IPS-NIHi11 (cell line): ENCODE measurements at regions not wholly inside any gene's neighbourhood (a gene's known extent, or its start where the extent isn't known, plus 50 kb on each side); places are given as distances from the start of the nearest gene placed in this dataset.

ENCODE experiments used
- DNase-seq: peaks from one replicate; pipeline ENCODE4 v3.0.0; 2012; ENCODE audit warnings: mixed read lengths, low spot score

DNA sequence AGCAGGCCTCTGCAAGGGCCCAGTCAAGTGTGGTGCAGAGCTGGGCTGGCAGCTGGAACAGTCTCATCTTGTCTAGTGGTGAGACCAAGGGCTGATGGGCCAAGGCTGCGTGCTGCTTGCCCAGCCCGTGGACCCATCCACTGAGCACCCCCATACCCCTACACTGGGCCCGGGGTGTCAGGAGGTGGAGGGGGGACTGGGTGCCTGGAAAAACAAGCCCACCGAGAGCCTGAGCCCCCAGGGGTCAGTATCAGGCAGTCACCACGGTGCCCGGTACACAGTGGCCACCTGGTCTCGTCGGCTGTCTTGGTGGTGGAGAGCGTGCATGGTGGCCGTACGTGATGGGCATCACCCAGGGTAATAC lies 238.3 kb downstream of the SEC14L1 start:
- no peak for DNase-seq

DNA sequence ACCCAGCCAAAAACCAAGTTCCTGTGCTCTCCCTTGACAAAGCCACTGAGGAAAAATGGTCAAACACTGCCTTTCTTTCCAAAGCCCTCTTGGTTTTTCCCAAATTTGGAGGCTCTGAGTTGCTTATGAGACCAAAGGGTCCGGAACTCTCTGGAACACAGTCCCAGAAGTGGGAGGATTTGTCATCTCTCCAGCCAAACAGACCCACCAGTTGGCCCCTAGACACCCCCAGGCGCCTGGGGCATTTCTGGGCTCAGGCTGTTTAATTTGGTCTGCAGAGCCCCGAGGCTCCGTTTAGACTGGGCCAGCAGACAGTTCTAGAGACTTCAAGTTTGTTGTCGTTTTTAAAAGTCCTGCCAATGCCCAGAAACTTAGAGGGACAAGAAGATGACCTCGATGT lies 239.1 kb downstream of the SEC14L1 start:
- DNase-seq, result no peak

DNA sequence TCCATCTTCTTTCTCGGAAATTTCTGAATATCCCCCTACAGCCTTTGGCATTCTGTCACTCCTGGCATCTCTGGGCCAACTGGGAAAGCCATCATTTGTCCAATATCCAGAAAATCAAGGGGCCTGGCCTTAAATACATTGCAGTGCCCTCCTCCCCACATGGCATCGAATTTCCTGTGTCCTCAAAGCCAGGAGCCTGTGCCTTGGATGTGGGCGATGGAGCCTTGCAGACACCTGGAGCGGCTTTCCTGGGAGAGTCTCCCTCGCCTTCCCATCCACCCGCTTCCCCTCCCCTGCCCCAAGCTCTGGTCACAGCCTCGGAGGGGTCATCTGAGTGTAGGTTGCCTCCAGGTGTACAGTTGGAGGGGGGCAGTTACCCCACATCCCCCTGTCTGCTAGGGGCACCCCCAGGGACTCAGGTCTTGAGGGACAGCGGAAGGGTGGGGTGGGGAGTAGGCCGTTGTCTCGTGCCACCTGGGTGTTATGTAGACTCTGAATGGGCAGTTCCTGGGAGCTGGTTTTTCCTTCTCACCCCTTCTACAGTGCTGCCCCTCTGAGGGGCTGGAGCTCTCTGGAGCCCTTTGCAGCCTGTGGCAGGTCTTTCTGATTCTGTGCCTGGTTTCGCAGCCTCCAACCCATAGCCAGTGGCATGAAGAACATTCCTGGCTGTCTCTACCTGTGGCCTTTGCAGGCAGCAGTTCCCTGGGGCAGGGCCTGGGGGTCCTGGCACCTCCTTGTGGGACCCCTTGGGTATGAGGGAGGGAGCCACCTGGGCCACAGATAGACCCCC lies 239.8 kb downstream of the SEC14L1 start:
- DNase-seq, result no peak

DNA sequence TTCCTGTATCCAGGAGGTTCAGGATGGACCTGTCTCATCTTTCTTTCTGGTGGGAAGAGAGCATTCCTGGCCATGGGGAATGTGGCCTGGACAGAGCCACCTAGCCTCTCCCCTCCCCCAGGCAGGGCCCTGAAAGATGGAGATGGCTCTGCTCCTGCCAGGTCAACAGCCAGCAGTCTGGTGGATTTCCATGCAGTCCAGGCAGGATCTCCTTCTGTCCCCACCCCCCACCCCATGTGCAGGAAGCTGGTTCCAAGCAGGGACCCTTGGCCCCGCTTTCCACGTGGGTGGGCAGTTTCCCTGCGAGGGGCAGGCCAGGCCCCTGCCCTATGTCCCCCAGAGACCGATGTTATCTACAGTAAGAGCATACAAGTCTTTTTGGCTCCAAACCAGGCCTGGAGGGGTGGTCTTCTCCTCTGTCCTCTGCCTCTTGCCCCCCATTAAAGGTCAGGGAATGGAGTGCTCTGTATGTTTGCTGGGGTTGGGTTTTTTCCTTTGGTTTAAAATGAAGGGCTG lies 240.5 kb downstream of the SEC14L1 start:
- no peak for DNase-seq

DNA sequence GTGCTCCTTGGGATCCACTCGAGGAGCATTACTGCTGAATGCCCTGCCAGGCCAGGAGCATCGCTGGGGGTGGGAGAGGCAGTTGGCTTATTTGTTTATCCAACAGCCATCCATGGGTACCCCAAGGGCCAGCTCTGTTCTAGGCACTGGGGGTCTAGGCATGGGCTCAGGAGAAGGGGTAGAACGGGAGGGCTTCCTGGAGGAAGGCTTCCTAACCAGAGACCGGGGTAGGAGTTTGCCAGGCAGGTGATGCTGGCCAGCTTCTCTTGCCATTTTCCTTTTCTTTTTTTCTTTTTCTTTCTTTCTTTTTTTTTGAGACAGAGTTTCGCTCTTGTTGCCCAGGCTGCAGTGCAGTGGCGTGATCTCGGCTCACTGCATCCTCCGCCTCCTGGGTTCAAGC lies 241.0 kb downstream of the SEC14L1 start:
- DNase-seq, result no peak

DNA sequence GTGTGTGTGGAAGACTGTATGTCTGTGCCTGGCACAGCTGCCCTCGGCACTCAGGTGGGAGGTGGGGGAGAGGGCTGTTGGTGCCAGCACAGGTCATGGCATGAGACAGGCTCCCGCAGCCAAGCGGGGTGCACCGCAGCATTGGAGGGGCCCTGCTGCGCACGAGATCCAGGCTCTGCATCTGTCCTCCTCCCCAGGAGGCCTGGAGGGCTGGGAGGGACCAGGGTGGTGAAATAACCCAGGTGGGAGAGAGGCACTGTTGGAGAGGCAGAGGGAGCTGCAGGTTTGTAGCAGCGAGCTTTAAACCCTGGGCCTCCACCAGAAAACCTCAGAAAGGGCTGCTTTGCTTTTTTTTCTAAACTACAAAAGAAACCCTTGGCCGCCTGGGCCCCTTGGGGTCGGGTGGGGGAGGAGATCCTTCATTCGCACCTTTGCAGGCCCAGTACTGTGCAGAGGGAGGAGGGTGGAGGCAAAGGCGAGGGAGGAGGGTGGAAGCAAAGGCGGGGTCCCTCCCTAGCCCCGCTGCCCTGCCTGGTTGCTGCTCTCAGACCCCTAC lies 241.7 kb downstream of the SEC14L1 start:
- no peak for DNase-seq

DNA sequence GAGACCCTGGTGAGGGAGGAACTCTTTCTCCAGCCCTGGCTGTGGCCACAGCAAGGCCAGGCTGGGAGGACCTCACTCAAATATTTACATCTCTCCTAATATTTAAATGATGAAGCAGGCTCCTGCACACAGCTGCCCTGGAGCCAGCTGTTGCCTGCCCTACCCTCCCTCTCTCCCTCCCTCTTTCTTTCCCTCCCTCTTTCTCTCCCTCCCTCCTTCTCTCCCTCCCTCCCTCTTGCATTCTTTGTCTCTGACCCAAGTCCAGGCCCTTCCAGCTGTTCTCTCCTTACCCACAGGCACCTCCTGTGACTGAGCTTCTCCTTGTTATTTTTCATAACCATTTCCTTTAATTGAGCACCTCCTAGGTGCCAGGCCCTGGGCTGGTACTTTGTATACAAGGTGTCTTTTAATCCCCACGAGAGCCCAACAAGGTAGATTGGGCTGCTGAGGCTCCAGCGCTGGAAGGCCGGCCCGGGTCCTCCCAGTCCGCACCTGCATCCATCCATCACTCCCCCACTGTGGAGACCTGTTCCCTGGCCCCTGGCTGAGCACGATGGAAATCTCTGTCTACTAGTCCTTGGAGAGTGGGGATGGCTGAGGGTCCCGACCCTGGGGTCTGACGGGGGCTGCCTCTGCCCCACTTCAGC lies 242.3 kb downstream of the SEC14L1 start:
- DNase-seq, result peak; percentile 55

DNA sequence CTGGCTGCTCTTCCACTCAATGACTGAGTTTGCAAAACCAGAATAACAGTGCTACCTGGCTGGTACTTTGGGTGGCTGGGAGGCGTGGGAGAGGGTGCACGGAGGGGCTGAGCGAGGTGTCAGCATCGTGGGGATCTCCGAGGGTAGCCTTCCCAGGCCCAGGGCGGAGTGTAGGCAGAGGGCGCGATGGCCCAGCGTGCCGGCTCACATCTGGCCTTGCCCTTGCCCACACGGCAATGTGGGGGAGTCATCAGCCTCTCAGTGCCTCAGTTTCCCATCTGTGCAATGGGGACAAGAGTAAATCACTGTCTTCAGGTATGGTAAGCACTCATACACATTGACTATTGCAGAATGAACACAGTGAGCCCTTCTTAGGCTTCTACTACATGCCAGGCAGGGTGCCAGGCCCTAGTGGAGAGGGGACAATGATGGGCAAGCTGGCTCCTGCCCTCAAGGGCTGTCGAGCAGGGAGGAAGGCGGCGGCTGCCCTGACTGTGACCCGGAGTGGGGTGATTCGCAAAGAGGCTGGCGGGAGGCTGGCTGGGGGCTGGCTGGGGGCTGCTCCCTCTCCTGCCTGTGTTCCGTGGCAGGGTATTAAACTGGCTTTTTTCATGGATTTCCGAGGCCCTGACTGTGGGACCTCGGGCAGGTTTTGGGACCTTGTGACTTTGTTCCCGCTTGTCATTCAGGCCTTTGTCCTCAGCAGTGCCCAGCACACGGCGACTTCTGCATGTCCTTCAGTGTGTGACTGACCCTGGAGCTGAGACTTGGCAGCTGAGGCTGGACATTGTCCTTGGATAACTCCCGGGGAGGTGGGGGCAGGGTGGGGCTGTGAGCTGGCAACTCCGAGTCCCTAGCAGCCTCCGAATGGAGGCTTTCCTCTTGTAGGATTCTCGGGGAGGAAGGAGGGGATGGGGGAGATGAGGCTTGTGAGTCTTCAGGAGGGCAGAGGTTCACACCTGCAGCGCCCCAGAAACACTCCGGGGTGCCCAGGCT lies 243.1 kb downstream of the SEC14L1 start:
- DNase-seq, result no peak

DNA sequence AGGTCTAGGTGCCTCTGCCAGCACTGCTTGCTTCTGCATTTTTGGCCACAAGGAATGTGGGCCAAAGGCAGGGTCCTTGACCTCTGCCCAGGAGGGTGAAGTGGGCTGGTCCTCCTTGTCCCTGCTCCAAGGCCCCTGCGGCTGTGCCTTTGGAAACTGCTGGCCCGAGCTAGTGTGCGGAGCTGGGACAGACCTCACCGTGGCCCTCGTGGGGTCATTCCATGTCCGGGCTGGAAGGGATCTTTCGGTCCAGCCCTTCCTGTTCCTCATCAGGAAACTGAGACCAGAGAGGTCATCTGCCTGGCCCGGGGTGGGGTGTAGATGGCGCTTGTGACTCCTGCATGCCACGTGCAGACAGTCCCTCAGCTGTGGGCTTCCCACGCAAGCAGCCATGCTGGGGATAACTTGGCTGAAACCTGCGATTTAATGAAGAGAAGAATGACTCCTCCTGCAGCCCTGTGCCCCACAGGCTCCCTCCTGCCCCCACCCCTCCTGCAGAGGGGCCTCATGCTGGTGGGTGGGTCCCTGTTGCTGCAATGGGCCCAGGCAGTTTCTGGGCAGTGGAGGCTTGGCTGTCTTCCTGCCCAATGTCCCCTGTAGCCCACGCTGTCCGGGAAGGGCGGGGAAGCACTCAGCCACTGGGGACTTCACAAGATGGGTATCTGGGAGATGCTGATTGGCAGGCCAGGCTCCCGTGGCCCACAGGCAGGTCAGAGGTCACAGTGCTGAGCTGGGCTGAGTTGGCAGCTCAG lies 245.2 kb downstream of the SEC14L1 start:
- DNase-seq, result no peak

DNA sequence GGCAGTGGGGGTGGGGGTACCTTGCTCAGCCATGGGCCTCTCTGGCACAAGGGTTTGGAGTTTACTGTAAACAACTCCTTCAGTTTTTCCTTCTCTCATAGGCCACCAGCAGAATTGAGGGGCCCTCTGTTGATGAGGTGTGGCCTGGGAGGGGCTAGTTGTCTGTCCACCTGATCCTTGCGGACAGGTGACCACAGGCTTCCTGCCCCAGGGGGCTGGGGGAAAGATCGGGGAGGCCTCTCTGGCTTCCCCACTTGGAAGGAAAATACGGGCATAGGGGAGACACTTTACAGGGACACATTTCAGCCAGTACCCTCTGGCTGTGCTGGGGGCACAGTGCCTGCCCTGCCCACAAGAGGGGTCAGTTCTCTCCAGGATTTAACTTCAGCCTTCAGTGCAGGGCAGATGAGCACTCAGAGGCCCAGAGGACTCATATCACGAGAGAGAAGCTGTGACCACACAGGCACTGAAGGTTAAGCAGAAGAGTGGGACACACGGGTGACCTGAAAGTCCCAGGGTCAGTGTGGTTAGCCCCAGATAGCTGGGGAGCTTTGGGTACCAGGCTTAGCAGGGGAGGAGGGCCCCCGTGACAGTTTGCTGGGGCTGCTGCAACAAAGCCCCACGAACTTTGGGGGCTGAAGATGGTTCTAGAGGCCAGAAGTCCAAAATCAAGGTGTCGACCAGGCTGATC lies 245.9 kb downstream of the SEC14L1 start:
- DNase-seq, result no peak

DNA sequence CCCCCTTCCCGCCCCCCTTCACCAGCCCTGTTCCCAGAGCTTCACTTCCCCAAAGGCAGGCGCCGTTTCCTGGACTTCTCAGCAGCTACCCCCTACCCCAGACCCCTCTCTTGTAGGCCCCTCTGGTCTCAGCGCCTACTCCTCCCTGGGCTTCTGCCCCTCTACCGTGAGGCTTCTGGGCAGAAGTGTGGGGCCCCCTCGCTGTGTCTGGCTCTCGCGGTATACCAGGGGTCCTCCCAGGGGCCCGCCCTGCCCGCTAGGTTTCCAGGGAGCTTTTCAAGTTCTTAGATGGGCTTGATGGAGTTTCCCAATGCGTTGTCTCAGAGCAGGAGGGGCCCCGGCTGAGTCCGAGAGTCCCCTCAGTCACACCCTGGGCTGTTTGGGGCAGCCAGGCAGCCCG lies 247.1 kb downstream of the SEC14L1 start:
- DNase-seq, result no peak

DNA sequence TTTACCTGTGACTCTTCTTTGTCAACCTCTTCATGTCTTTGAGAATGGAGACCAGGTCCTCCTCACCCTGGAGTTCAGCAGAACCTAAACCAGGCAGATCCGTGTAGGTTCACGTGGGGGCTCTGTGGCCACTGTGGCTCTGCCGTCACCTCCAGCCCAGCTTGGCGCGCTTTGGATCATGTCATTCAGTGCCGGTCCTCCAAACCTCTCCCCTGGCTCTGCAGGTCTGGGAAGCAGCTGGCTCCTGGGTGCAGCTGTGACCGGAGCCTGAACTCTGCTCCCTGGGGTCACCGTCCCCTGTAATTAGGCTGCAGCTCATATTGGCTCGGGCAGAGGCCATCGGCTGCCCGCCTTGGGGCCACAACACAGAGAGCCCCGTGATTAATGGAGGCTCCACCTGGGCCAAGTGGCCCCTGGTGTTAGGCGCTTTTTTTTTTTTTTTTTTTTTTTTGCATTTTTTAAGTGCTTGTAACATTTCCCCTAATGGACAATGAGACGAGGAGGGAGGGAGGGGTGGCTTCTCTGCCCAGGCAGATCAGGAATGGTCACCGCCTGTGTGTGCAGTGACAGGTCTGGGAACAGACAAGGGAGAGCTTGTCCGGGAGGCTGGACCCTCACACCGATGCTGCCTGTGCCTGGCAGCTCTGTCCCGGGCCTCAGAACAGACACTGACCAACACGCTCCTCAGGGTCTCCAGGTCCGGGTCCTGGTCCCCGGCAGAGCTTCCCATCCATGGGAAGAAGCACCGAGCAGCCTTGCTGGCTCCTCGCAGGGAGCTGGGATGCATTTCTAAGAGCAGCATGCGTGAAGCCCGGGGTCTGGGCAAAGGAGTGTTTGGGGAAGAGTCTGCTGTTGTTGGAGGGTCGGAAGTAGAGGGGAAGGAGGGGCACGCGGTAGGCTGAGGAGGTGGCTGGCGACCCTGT lies 247.9 kb downstream of the SEC14L1 start:
- no peak for DNase-seq

DNA sequence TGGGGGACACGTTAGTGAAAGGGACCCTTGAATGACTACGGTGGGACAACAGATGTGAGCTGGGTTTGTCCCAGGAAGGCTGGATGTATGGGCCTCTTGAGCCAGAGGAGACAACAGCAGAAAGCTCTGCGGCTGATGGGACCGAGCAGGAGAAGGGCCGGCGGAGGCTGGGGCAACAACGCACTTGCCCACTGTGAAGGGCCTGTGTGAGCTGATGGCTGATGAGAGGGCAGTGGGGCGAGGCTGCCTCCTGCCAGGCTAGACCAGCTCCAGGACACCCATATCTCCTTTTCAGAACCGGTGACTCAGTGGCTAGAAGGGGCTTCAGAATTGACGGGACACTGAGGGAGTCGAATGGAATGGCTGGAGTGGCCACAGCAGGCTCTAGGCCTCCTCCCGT lies 250.1 kb downstream of the SEC14L1 start:
- DNase-seq, result no peak

DNA sequence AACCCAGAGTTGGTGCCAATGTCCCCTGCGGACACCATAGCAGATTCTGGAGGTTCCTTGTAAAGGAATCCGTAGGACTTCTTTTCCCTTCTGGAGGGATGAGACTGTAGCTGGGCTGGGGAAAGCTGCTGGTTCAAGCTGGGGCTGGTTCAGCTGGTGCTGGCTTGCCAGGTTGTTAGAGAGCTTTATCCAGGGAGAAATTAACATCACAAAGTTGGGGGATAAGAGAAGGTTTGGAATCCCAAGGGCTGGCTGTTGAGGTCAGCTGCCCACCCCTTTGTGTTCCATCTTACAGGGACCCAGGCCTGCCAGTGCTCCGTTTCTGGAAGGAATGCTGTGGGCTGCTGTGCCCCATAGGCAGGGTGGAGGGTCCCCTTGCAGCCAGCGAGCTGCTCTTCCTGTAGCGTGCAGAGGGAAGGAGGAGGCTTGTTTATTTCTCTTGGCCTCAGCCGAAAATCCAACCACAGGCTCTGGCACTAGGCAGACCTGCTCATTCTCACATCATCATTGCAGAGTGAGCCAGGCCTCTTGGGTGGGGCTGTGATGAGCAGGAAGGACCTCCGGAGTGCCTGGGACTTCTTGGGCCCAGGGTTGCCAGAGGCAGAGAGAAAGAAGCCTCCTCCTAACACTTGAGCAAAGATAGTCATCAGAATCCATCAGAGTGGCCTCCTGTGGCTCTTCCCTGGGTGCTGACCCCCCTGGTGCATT lies 251.1 kb downstream of the SEC14L1 start:
- peak; percentile 62 for DNase-seq

DNA sequence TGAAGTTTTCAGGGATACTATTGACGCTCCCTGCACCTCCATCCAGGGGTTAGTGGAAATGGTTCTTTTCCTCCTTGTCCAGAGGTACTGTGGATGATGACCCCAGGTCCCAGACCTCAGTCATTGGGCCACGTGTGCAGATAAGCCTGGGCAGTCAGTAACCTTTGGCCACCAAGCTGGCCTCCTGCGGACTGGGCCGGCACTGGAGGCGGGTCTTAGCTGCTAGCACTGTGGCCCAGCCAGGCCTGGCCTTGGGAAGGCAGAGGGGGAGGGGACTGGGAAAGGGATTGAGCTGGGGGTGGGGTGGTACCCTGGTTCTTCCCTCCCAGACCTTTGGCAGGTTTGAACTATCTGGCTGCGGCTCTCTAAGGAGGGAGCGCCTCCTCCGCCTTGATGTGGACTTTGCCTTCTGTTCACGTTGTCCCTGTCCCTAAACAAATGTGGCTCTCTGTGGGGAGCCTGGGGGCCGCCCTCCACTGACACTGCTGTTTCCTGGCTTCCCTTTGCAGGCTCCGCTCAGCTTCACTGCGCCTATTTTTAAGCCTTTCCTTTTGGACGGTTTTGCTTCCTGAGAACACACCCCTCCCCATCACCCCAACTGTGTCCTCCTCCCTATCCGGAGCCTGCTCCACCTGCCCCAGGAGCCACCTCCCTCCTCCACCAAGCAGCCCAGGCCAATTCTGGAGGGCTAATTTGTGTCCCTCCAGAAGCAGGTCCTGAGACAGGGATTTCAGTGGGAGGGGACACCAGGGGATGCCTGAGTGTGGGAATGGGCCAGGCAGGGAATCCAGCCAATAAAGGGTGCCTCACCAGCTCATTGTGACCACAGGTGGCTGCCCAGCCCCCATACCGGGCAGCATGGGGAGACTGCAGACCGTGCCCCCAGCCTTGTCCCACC lies 251.9 kb downstream of the SEC14L1 start:
- peak; percentile 82 for DNase-seq

DNA sequence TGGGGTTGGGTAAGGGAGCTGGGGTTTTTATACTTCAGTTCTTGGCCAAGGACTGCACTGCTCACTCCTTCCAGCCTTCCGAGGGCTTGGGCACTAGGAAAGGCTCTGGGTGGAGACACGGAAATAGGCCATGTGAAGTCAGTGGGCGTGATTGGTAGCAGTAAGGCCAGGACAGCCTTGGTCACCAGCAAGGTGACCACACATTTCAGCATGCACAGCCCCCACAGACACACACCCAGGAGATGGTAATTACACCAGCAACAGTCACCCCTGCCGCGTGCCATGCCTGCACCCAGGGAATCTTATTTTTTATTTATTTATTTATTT lies 252.5 kb downstream of the SEC14L1 start:
- no peak for DNase-seq

DNA sequence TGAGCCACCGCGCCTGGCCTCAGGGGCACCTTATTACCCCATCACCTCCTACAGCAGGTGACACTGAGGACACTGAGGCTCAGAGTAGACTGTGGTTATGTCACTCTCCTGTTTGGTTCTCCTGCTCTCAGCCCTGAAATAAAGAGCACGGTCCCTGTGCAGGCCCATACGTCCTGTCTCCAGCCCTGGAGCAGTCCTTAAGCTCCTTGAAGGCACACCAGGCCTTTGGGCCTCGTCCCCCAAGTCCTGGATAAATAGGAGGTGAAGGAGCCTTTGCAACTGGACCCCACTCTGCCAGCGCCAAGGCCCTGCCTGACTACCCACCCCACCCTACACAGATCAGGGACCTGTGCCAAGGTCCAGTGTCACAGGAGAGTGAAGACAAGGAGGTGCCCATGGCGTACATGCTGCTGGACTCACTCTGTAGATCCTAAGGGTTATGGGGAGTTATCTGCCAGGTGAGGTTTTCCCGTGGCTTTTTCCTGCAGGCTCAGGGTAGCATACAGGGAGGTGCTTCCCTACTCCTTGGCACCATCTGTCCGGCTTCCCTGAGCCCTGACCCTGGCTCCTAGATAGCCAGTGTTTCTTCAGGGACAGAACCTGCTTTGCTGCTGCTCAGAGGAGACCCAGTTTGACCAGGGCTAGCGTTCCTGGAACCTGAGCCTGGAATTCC lies 253.2 kb downstream of the SEC14L1 start:
- DNase-seq, result no peak
